HCT116 (cell line): ENCODE measurements at regions not wholly inside any gene's neighbourhood (a gene's known extent, or its start where the extent isn't known, plus 50 kb on each side); places are given as distances from the start of the nearest gene placed in this dataset.

Source experiments
- ELF1 ChIP-seq: IDR thresholded peaks from 2 replicates; pipeline ENCODE4 v1.6.1; 2012; ENCODE audit warnings: low read depth, borderline replicate concordance
- EZH2phosphoT487 ChIP-seq: fragments of 200-600 bp; IDR thresholded peaks from 2 replicates; pipeline ENCODE4 v1.6.1; 2018; ENCODE audit warnings: antibody characterized with exemption, borderline replicate concordance
- JUND ChIP-seq: IDR thresholded peaks from 2 replicates; pipeline ENCODE4 v1.6.1; 2012
- POLR2A ChIP-seq: IDR thresholded peaks from 2 replicates; pipeline ENCODE4 v1.7.0; 2011; ENCODE audit warnings: borderline replicate concordance; ENCODE audit not compliant: insufficient read depth, insufficient read length; ENCODE audit errors: extremely low read depth
- POLR2AphosphoS5 ChIP-seq: IDR thresholded peaks from 2 replicates; pipeline ENCODE4 v1.6.1; 2011; ENCODE audit warnings: mild to moderate bottlenecking, low read depth, low read length, moderate library complexity
- RAD21 ChIP-seq: IDR thresholded peaks from 2 replicates; pipeline ENCODE4 v1.6.1; 2012; ENCODE audit warnings: low read depth, mild to moderate bottlenecking
- SRF ChIP-seq: IDR thresholded peaks from 2 replicates; pipeline ENCODE4 v1.6.1; 2012; ENCODE audit warnings: low read depth
- TF ChIP-seq, protein P1 (sequence below), 3 experiments: fragments of 200-600 bp in 1 of 3; sonication (generic) in 1 of 3; IDR thresholded peaks in 2 of 3; conservative IDR thresholded peaks in 1 of 3; 2 replicates each; pipeline ENCODE4 v1.5.1; 2012 to 2017; ENCODE audit warnings: low read depth in 2 of 3, low read length in 2 of 3, antibody characterized with exemption in 1 of 3, borderline replicate concordance in 1 of 3, control low read depth in 1 of 3, mild to moderate bottlenecking in 1 of 3, mixed read lengths in 1 of 3, mixed run types in 1 of 3, moderate library complexity in 1 of 3; ENCODE audit not compliant: insufficient read depth in 1 of 3
- TF ChIP-seq, protein P2 (sequence below): IDR thresholded peaks from 2 replicates; pipeline ENCODE4 v1.6.1; 2011; ENCODE audit warnings: mild to moderate bottlenecking, low read length, moderate library complexity; ENCODE audit not compliant: insufficient replicate concordance; ENCODE audit errors: extremely low read depth
- TF ChIP-seq, protein P3 (sequence below): IDR thresholded peaks from 2 replicates; pipeline ENCODE4 v1.6.1; 2012

DNA sequence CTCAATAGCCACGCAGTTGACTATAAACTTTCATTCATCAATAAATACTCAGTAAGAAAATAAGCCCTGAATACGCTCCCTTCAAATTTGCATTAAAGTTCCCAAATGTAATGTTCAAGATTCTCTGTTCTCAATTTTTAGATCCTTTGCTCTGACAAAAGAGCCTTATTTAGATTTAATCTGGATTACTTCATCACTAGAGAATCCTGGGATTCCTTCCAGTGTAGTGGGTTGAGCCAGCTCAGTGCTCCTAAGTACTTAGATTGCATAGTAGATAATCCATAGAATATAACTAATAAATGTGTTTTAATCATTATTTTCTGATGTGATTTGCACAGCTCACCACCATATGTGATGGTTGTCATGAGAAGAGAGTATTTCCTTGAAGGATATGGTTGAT lies 1286.2 kb downstream of the SUCLG1 start:
- TF ChIP-seq, protein P1, sequence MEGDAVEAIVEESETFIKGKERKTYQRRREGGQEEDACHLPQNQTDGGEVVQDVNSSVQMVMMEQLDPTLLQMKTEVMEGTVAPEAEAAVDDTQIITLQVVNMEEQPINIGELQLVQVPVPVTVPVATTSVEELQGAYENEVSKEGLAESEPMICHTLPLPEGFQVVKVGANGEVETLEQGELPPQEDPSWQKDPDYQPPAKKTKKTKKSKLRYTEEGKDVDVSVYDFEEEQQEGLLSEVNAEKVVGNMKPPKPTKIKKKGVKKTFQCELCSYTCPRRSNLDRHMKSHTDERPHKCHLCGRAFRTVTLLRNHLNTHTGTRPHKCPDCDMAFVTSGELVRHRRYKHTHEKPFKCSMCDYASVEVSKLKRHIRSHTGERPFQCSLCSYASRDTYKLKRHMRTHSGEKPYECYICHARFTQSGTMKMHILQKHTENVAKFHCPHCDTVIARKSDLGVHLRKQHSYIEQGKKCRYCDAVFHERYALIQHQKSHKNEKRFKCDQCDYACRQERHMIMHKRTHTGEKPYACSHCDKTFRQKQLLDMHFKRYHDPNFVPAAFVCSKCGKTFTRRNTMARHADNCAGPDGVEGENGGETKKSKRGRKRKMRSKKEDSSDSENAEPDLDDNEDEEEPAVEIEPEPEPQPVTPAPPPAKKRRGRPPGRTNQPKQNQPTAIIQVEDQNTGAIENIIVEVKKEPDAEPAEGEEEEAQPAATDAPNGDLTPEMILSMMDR (IDR thresholded peaks at IDR 0.05 in 2 of 3, conservative IDR thresholded peaks at IDR 0.05 in 1 of 3; ENCODE audit: borderline replicate concordance in 1 of 3, insufficient read depth in 1 of 3, low read depth in 2 of 3, low read length in 2 of 3), result no peak
- TF ChIP-seq RAD21 (no peak), SRF (no peak), JUND (no peak), POLR2A (no peak), POLR2AphosphoS5 (no peak), ELF1 (no peak), EZH2phosphoT487 (no peak)
- TF ChIP-seq, protein P2, sequence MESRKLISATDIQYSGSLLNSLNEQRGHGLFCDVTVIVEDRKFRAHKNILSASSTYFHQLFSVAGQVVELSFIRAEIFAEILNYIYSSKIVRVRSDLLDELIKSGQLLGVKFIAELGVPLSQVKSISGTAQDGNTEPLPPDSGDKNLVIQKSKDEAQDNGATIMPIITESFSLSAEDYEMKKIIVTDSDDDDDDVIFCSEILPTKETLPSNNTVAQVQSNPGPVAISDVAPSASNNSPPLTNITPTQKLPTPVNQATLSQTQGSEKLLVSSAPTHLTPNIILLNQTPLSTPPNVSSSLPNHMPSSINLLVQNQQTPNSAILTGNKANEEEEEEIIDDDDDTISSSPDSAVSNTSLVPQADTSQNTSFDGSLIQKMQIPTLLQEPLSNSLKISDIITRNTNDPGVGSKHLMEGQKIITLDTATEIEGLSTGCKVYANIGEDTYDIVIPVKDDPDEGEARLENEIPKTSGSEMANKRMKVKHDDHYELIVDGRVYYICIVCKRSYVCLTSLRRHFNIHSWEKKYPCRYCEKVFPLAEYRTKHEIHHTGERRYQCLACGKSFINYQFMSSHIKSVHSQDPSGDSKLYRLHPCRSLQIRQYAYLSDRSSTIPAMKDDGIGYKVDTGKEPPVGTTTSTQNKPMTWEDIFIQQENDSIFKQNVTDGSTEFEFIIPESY, result no peak
- TF ChIP-seq, protein P3, sequence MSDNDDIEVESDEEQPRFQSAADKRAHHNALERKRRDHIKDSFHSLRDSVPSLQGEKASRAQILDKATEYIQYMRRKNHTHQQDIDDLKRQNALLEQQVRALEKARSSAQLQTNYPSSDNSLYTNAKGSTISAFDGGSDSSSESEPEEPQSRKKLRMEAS, result no peak
